Stomach (tissue), 8 donors: ENCODE measurements at regions not wholly inside any gene's neighbourhood (a gene's known extent, or its start where the extent isn't known, plus 50 kb on each side); places are given as distances from the start of the nearest gene placed in this dataset.

Experiments used
- DNase-seq, 2 donors: peaks; one replicate each; pipeline versions ENCODE4 v3.0.0 to v3.0.0-alpha.2; 2013 to 2019
- H3K27ac ChIP-seq, 5 donors: fragments of 200-600 bp in 4 of 5; sonication (generic) in 4 of 5; one replicate each; pipeline ENCODE4 v1.5.1; 2013 to 2019; ENCODE audit warnings: mild to moderate bottlenecking in 1 of 5, moderate library complexity in 1 of 5
- H3K27me3 ChIP-seq, 3 donors: fragments of 200-600 bp; sonication (generic); one replicate each; pipeline ENCODE4 v1.5.1; 2017 to 2019; ENCODE audit warnings: mixed run types in 1 of 3
- H3K36me3 ChIP-seq, 4 donors: fragments of 200-600 bp; sonication (generic); 1 replicate in 3 of 4; 2 replicates in 1 of 4; pipeline ENCODE4 v1.5.1; 2016 to 2019
- H3K4me1 ChIP-seq, 4 donors: fragments of 200-600 bp; sonication (generic); one replicate each; pipeline ENCODE4 v1.5.1; 2016 to 2019
- H3K4me3 ChIP-seq, 4 donors: fragments of 200-600 bp; sonication (generic) in 3 of 4; one replicate each; pipeline ENCODE4 v1.5.1; 2016 to 2019; ENCODE audit warnings: mild to moderate bottlenecking in 1 of 4
- H3K9me3 ChIP-seq, 4 donors: fragments of 200-600 bp; sonication (generic); one replicate each; pipeline ENCODE4 v1.5.1; 2016 to 2019
- EP300 ChIP-seq: sonication (generic); formaldehyde crosslinking; IDR thresholded peaks from one replicate; pipeline ENCODE4 v1.6.1; 2017; ENCODE audit warnings: antibody characterized with exemption
- POLR2A ChIP-seq, 4 donors: fragments of 450-650 bp; IDR thresholded peaks; one replicate each; pipeline ENCODE4 v1.6.1; 2016; ENCODE audit warnings: antibody characterized with exemption in 4 of 4, control low read depth in 2 of 4, mild to moderate bottlenecking in 1 of 4, moderate library complexity in 1 of 4
- POLR2AphosphoS5 ChIP-seq, 3 donors: sonication (generic); formaldehyde crosslinking; IDR thresholded peaks; one replicate each; pipeline ENCODE4 v1.6.1; 2016; ENCODE audit warnings: antibody characterized with exemption in 3 of 3
- WGBS, 5 donors: extraction: QIAGEN DNeasy Blood & Tissue Kit in 3 of 5; methylation state at CpG; one replicate each; pipeline versions ENCODE4 v1.1.5 to v1.1.7; 2013 to 2018; 5-methylcytosine and 5-hydroxymethylcytosine counted together
- intact Hi-C: fragments of 100-400 bp; cut with DNase I; formaldehyde crosslinking; loops from one replicate; pipeline ENCODE4 v1.15.1; 2023; ENCODE audit warnings: low total_unique reads
- TF ChIP-seq, protein P1 (sequence below), 7 experiments: fragments of 450-650 bp in 4 of 7; fragments of 200-600 bp in 3 of 7; sonication (generic) in 3 of 7; IDR thresholded peaks; one replicate each; pipeline ENCODE4 v1.5.1; 2016 to 2019; ENCODE audit warnings: antibody characterized with exemption in 7 of 7, control low read depth in 2 of 7, mild to moderate bottlenecking in 1 of 7
- donor health status: healthy with polysubstance abuse.
- donor health status: Bipolar disorder and iron deficiency.
- donor health status: healthy.

DNA sequence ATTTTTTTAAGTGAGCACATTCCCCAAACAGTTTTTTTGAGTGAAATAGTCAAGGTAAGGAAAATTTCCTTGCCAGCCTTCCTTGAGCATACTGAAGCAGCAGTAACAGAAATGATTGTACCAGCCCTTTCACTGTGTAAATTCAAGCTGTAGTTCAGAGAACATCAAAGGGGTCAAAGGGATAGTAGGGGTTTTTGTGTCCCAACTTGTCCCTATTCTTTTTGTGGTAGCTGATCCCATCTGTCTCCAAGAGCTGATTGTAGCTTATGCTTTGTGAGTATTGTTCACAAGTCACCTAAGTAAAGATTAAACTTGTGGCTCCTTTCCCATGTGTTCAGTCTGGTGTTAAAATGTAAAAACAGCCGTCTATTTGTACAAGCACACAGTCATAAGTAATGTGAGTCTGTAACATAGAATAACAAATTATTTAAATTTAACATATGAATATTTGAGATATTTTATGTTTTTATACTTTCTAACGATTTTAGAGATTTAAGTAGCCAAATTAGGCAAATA lies 185.0 kb downstream of the CENPW start:
- Histone ChIP-seq H3K27ac (no peak overlapping the region), H3K27me3 (no peaks in the 10 kb centered on the region), H3K4me1 (peaks cover 0 to 5% (median 2%) of the 10 kb centered on the region in 4 donors), H3K9me3 (no peaks in the 10 kb centered on the region), H3K36me3 (no peaks in the 10 kb centered on the region), H3K4me3 (no peak overlapping the region)
- WGBS, 5 donors, result 33 to 45% (median 43%) methylated on average over 2 of the region's 2 CpGs
- DNase-seq, result no peak
- no peak for TF ChIP-seq EP300
- no peak for TF ChIP-seq POLR2A (IDR thresholded peaks at IDR 0.05)
- no peak for TF ChIP-seq POLR2AphosphoS5 (IDR thresholded peaks at IDR 0.05)
- TF ChIP-seq, protein P1, sequence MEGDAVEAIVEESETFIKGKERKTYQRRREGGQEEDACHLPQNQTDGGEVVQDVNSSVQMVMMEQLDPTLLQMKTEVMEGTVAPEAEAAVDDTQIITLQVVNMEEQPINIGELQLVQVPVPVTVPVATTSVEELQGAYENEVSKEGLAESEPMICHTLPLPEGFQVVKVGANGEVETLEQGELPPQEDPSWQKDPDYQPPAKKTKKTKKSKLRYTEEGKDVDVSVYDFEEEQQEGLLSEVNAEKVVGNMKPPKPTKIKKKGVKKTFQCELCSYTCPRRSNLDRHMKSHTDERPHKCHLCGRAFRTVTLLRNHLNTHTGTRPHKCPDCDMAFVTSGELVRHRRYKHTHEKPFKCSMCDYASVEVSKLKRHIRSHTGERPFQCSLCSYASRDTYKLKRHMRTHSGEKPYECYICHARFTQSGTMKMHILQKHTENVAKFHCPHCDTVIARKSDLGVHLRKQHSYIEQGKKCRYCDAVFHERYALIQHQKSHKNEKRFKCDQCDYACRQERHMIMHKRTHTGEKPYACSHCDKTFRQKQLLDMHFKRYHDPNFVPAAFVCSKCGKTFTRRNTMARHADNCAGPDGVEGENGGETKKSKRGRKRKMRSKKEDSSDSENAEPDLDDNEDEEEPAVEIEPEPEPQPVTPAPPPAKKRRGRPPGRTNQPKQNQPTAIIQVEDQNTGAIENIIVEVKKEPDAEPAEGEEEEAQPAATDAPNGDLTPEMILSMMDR (IDR thresholded peaks at IDR 0.05), result no peak
- intact Hi-C loops, result no loop called here

DNA sequence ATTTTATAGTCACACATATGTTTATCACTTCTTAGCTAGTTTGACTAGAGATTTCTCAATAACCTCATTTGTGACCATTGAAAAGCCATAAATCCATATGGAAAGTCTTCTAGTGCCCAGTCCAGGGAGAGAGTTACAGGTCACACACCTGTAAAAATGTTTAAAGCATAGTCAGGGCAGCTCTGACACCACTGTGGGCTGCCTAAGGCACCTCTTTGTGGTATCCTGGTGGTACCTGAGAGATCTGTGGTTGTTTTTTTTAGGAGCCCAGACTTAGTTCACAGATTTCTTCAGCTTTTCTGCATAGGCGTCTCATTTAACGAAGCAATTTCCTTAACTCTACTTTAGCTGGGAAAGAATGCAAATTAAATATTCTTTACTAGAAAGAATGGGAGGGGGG lies 186.6 kb downstream of the CENPW start:
- DNase-seq, result no peak
- 85 to 98% (median 96%) methylated on average over 2 of the region's 2 CpGs for WGBS, 5 donors
- Histone ChIP-seq H3K4me3 (no peak overlapping the region), H3K27me3 (no peaks in the 10 kb centered on the region), H3K36me3 (no peaks in the 10 kb centered on the region), H3K4me1 (peaks cover 0 to 21% (median 3%) of the 10 kb centered on the region in 4 donors), H3K9me3 (no peaks in the 10 kb centered on the region), H3K27ac (no peak overlapping the region)
- intact Hi-C loops, result no loop called here
- no peak for TF ChIP-seq EP300
- TF ChIP-seq, protein P1 (IDR thresholded peaks at IDR 0.05), result no peak
- no peak for TF ChIP-seq POLR2AphosphoS5 (IDR thresholded peaks at IDR 0.05)
- TF ChIP-seq POLR2A (IDR thresholded peaks at IDR 0.05), result no peak

DNA sequence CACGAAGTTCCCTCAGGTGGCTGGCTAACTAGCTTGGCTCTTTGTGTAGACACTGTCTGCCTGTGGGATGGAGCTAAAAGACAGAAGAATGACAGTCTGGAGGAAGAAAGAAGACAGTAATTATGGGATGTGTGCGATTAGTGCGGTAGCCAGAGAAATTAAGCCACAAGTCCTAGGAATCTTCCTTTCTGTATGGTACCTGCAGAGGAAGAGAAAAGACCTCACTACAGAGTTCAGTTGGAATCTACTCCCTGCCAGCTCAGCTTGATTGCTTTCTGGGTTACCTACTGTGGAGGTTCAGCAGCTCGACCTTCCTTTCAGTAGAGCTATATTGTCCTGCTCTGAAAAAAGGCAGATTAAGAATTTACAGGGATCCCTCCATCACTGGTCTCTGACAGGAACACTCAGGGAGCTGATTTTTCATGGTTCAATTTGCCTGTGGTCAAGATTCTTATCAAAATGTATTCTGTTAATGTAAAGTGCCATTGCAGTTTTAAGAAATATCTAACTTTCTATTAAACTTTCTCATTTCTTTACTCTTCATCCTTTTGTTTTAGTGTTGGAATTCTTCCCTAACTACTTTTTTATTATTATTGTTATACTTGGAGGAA lies 187.2 kb downstream of the CENPW start:
- no peak for DNase-seq
- H3K27ac ChIP-seq, result no peak overlapping the region
- no peaks in the 10 kb centered on the region for H3K9me3 ChIP-seq
- WGBS, 5 donors, result 69 to 74% (median 71%) methylated on average over 4 of the region's 4 CpGs
- intact Hi-C loops, result no loop called here
- H3K4me3 ChIP-seq, result no peak overlapping the region
- H3K27me3 ChIP-seq, result no peaks in the 10 kb centered on the region
- H3K36me3 ChIP-seq, result no peaks in the 10 kb centered on the region
- TF ChIP-seq EP300, result no peak
- TF ChIP-seq POLR2AphosphoS5 (IDR thresholded peaks at IDR 0.05), result no peak
- no peak for TF ChIP-seq POLR2A (IDR thresholded peaks at IDR 0.05)
- TF ChIP-seq, protein P1 (IDR thresholded peaks at IDR 0.05), result no peak
- peaks cover 0 to 22% (median 3%) of the 10 kb centered on the region in 4 donors for H3K4me1 ChIP-seq

DNA sequence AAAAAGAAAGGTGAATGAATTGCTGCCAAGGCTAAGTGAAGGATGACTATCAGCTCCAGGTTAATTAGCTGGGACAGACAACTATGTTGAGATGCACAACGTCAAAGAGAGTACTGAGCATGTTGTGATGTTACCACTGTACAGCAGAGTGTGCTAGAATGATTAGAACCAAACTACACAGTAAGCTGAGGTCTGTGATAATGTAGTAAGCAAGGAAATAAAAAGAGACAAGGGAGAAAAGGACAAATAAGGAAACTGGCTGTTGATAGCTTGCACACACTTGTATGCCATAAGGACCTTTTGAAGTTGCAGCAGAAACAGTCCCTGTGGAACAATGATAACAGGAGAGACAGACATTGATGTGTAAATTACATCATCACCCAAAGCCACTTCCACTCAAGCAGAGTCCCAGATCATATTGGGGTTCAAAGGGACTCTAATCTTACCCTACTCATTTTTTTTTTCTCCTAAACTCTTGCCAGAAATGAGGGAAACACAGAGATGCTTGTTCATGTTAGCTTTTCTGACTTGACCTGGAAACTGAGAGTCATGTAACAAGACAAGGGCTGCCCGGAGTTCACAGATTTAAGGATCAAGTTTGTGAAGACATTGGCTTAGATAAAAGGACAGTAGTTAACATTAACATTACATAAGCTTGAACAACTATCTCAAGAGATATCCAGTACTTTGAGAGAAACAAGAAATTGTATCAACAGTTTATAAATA lies 189.9 kb downstream of the CENPW start:
- DNase-seq, result peak in 1 of 2 donors; percentile 23
- TF ChIP-seq POLR2AphosphoS5 (IDR thresholded peaks at IDR 0.05) (no peak), POLR2A (IDR thresholded peaks at IDR 0.05) (no peak), EP300 (no peak)
- TF ChIP-seq, protein P1 (IDR thresholded peaks at IDR 0.05), result no peak
- Histone ChIP-seq H3K27ac (peak overlapping the region in 1 of 5 donors; percentile 58), H3K4me3 (no peak overlapping the region), H3K36me3 (no peaks in the 10 kb centered on the region), H3K27me3 (no peaks in the 10 kb centered on the region), H3K4me1 (peaks cover 0 to 22% (median 3%) of the 10 kb centered on the region in 4 donors), H3K9me3 (no peaks in the 10 kb centered on the region)
- intact Hi-C loops, result no loop called here
- WGBS, 5 donors, result 35 to 47% (median 41%) methylated on average over 2 of the region's 2 CpGs
